K562 (cell line): ENCODE measurements at regions not wholly inside any gene's neighbourhood (a gene's known extent, or its start where the extent isn't known, plus 50 kb on each side); places are given as distances from the start of the nearest gene placed in this dataset.

Source experiments
- FOXJ2 ChIP-seq: fragments of 200-800 bp; sonication (Bioruptor generic); IDR thresholded peaks from 2 replicates; pipeline ENCODE4 v1.6.1; 2016; ENCODE audit warnings: missing genetic modification characterization, missing compliant biosample characterization
- MEF2A ChIP-seq: IDR thresholded peaks from 2 replicates; pipeline ENCODE4 v1.6.1; 2011; ENCODE audit warnings: low read depth, mild to moderate bottlenecking, low read length, moderate library complexity; ENCODE audit not compliant: control insufficient read depth
- XRCC4 ChIP-seq: IDR thresholded peaks from one replicate; pipeline ENCODE4 v1.6.1; 2011; ENCODE audit not compliant: insufficient read depth, insufficient read length; ENCODE audit errors: extremely low read depth
- TF ChIP-seq, protein P1 (sequence below), 2 experiments: fragments of 450-650 bp; formaldehyde crosslinking in 1 of 2; IDR thresholded peaks; 2 replicates each; pipeline versions ENCODE4 v1.4.0 to v1.6.1; 2014 to 2020; ENCODE audit warnings: mild to moderate bottlenecking in 2 of 2, borderline replicate concordance in 1 of 2, low read depth in 1 of 2
- TF ChIP-seq, protein P2 (sequence below): fragments of 450-650 bp; conservative IDR thresholded peaks from 2 replicates; pipeline ENCODE4 v1.6.1; 2016; ENCODE audit warnings: missing genetic modification characterization, low read depth, mild to moderate bottlenecking, missing compliant biosample characterization, moderate library complexity

DNA sequence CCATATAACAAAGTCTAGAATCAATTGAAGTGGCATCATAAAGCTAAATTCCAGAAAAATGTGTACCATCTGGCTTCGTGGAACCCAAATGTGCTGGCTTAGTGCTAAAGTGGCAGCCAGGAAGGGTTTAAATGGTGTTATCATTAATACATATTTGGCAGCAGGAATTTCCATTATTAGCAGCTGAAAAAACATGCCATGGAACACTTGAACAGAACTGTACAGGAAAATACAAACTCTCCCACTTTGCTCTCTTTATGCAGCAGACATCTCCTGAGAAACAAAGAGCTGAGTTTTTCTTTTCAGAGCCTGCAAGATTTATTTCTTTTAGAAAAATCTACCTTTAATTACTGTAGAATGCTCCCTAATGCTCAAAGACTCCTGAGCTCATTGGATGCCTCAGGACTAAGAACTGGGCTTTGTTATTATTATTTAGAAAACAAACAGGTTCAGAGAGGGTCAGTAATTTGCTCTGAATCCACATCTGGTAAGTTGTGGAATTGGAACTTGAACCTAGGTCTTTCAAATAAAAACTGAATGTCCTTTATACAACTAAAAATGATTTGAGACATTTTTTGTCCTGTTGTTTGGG lies 179.0 kb downstream of the LACC1 start (continued):
- TF ChIP-seq, protein P1, sequence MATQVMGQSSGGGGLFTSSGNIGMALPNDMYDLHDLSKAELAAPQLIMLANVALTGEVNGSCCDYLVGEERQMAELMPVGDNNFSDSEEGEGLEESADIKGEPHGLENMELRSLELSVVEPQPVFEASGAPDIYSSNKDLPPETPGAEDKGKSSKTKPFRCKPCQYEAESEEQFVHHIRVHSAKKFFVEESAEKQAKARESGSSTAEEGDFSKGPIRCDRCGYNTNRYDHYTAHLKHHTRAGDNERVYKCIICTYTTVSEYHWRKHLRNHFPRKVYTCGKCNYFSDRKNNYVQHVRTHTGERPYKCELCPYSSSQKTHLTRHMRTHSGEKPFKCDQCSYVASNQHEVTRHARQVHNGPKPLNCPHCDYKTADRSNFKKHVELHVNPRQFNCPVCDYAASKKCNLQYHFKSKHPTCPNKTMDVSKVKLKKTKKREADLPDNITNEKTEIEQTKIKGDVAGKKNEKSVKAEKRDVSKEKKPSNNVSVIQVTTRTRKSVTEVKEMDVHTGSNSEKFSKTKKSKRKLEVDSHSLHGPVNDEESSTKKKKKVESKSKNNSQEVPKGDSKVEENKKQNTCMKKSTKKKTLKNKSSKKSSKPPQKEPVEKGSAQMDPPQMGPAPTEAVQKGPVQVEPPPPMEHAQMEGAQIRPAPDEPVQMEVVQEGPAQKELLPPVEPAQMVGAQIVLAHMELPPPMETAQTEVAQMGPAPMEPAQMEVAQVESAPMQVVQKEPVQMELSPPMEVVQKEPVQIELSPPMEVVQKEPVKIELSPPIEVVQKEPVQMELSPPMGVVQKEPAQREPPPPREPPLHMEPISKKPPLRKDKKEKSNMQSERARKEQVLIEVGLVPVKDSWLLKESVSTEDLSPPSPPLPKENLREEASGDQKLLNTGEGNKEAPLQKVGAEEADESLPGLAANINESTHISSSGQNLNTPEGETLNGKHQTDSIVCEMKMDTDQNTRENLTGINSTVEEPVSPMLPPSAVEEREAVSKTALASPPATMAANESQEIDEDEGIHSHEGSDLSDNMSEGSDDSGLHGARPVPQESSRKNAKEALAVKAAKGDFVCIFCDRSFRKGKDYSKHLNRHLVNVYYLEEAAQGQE (IDR thresholded peaks at IDR 0.05; ENCODE audit: borderline replicate concordance) = no peak
- TF ChIP-seq, protein P1 (CRISPR knock-in tag; IDR thresholded peaks at IDR 0.05; ENCODE audit: low read depth) = no peak
- TF ChIP-seq MEF2A (no peak), XRCC4 (no peak), FOXJ2 (tag) (no peak)
- TF ChIP-seq, protein P2, sequence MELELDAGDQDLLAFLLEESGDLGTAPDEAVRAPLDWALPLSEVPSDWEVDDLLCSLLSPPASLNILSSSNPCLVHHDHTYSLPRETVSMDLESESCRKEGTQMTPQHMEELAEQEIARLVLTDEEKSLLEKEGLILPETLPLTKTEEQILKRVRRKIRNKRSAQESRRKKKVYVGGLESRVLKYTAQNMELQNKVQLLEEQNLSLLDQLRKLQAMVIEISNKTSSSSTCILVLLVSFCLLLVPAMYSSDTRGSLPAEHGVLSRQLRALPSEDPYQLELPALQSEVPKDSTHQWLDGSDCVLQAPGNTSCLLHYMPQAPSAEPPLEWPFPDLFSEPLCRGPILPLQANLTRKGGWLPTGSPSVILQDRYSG (tag) = no peak
